ENCODE measurements at regions not wholly inside any gene's neighbourhood (a gene's known extent, or its start where the extent isn't known, plus 50 kb on each side); places are given as distances from the start of the nearest gene placed in this dataset.

GRCh38 chr15:55007561-55007960, 189.2 kb downstream of the RSL24D1 start:
- DNase-seq (ENCODE audit: low read depth): no peak
- H3K4me3 ChIP-seq (ENCODE audit: low read depth, low read length): no peak overlapping the region
- TF ChIP-seq MYC (IDR thresholded peaks at IDR 0.05; ENCODE audit: low read depth, low read length): no peak

GRCh38 chr15:55005679-55006078, 191.1 kb downstream of the RSL24D1 start:
- DNase-seq (ENCODE audit: low read depth): no peak
- no peak for TF ChIP-seq CTCF (IDR thresholded peaks at IDR 0.05; ENCODE audit: low read depth, low read length)
- TF ChIP-seq MYC (IDR thresholded peaks at IDR 0.05; ENCODE audit: low read depth, low read length): no peak
- TF ChIP-seq POLR2A (IDR thresholded peaks at IDR 0.05; ENCODE audit: extremely low read depth, insufficient read length): no peak
- no peak for TF ChIP-seq MAX (IDR thresholded peaks at IDR 0.05; ENCODE audit: low read depth, low read length)
- no peak overlapping the region for H3K4me3 ChIP-seq (ENCODE audit: low read depth, low read length)

- no peak for DNase-seq (ENCODE audit: low read depth)
- no peak overlapping the region for H3K4me3 ChIP-seq (ENCODE audit: low read depth, low read length)
- TF ChIP-seq MYC (IDR thresholded peaks at IDR 0.05; ENCODE audit: low read depth, low read length) (no peak), MAX (IDR thresholded peaks at IDR 0.05; ENCODE audit: low read depth, low read length) (no peak), POLR2A (IDR thresholded peaks at IDR 0.05; ENCODE audit: extremely low read depth, insufficient read length) (no peak), CTCF (IDR thresholded peaks at IDR 0.05; ENCODE audit: low read depth, low read length) (no peak)
Measured at GRCh38 chr15:55003965-55004873, 192.5 kb downstream of the RSL24D1 start.

GRCh38 chr15:54998661-54999060, 198.1 kb downstream of the RSL24D1 start:
- no peak for TF ChIP-seq POLR2A (IDR thresholded peaks at IDR 0.05; ENCODE audit: extremely low read depth, insufficient read length)
- no peak for TF ChIP-seq MAX (IDR thresholded peaks at IDR 0.05; ENCODE audit: low read depth, low read length)
- no peak for TF ChIP-seq MYC (IDR thresholded peaks at IDR 0.05; ENCODE audit: low read depth, low read length)
- no peak for TF ChIP-seq CTCF (IDR thresholded peaks at IDR 0.05; ENCODE audit: low read depth, low read length)
- H3K4me3 ChIP-seq (ENCODE audit: low read depth, low read length): no peak overlapping the region
- DNase-seq (ENCODE audit: low read depth): no peak

GRCh38 chr15:54990793-54991192, 205.9 kb downstream of the RSL24D1 start:
- DNase-seq (ENCODE audit: low read depth): no peak
- no peak for TF ChIP-seq MAX (IDR thresholded peaks at IDR 0.05; ENCODE audit: low read depth, low read length)
- TF ChIP-seq POLR2A (IDR thresholded peaks at IDR 0.05; ENCODE audit: extremely low read depth, insufficient read length): no peak
- TF ChIP-seq MYC (IDR thresholded peaks at IDR 0.05; ENCODE audit: low read depth, low read length): no peak
- no peak for TF ChIP-seq CTCF (IDR thresholded peaks at IDR 0.05; ENCODE audit: low read depth, low read length)
- H3K4me3 ChIP-seq (ENCODE audit: low read depth, low read length): no peak overlapping the region

- no peak overlapping the region for H3K4me3 ChIP-seq (ENCODE audit: low read depth, low read length)
- no peak for DNase-seq (ENCODE audit: low read depth)
- no peak for TF ChIP-seq MYC (IDR thresholded peaks at IDR 0.05; ENCODE audit: low read depth, low read length)
- TF ChIP-seq POLR2A (IDR thresholded peaks at IDR 0.05; ENCODE audit: extremely low read depth, insufficient read length): no peak
- TF ChIP-seq MAX (IDR thresholded peaks at IDR 0.05; ENCODE audit: low read depth, low read length): no peak
- TF ChIP-seq CTCF (IDR thresholded peaks at IDR 0.05; ENCODE audit: low read depth, low read length): no peak
Measured at GRCh38 chr15:54987881-54988280, 208.9 kb downstream of the RSL24D1 start.

All from NB4 (cell line).